Liver (tissue), 8 donors: ENCODE measurements at regions not wholly inside any gene's neighbourhood (a gene's known extent, or its start where the extent isn't known, plus 50 kb on each side); places are given as distances from the start of the nearest gene placed in this dataset.

Experiments
- DNase-seq: peaks from one replicate; pipeline ENCODE4 v3.0.0-alpha.2; 2017; ENCODE audit warnings: low spot score
- H3K27ac ChIP-seq, 2 donors: one replicate each; pipeline ENCODE4 v1.7.0; 2013; ENCODE audit warnings: inconsistent platforms in 2 of 2, low read length in 2 of 2, control low read depth in 1 of 2, low read depth in 1 of 2, mild to moderate bottlenecking in 1 of 2
- H3K27me3 ChIP-seq, 4 donors: one replicate each; pipeline versions ENCODE4 v1.6.1 to v1.7.0; 2013; ENCODE audit warnings: low read length in 3 of 4, inconsistent platforms in 1 of 4, mild to moderate bottlenecking in 1 of 4, moderate library complexity in 1 of 4; ENCODE audit not compliant: control insufficient read depth in 4 of 4, insufficient read depth in 4 of 4
- H3K36me3 ChIP-seq, 4 donors: one replicate each; pipeline versions ENCODE4 v1.6.1 to v1.7.0; 2013; ENCODE audit warnings: low read length in 3 of 4, mild to moderate bottlenecking in 3 of 4, low read depth in 1 of 4, moderate library complexity in 1 of 4; ENCODE audit not compliant: control insufficient read depth in 4 of 4, insufficient read depth in 3 of 4
- H3K4me1 ChIP-seq, 4 donors: one replicate each; pipeline versions ENCODE4 v1.6.1 to v1.7.0; 2013; ENCODE audit warnings: low read length in 3 of 4, mild to moderate bottlenecking in 3 of 4, moderate library complexity in 1 of 4; ENCODE audit not compliant: control insufficient read depth in 4 of 4, insufficient read depth in 4 of 4
- H3K4me3 ChIP-seq, 3 donors: one replicate each; pipeline versions ENCODE4 v1.6.1 to v1.7.0; 2013; ENCODE audit warnings: low read length in 3 of 3, control low read depth in 1 of 3, low read depth in 1 of 3, mild to moderate bottlenecking in 1 of 3
- H3K9ac ChIP-seq, 2 donors: one replicate each; pipeline ENCODE4 v1.7.0; 2013; ENCODE audit warnings: low read length in 2 of 2, mild to moderate bottlenecking in 2 of 2, moderate library complexity in 2 of 2, control low read depth in 1 of 2, low read depth in 1 of 2
- H3K9me3 ChIP-seq, 4 donors: one replicate each; pipeline versions ENCODE4 v1.6.1 to v1.7.0; 2013; ENCODE audit warnings: low read length in 3 of 4; ENCODE audit not compliant: control insufficient read depth in 4 of 4
- ATF3 ChIP-seq: IDR thresholded peaks from 2 replicates; pipeline ENCODE4 v1.6.1; 2016; ENCODE audit warnings: antibody characterized with exemption
- CTCF ChIP-seq: fragments of 150-350 bp; IDR thresholded peaks from 2 replicates; pipeline ENCODE4 v1.5.1; 2017; ENCODE audit warnings: improper control_type of control experiment, low read depth, low read length; ENCODE audit not compliant: missing input control
- FOXA1 ChIP-seq: IDR thresholded peaks from 2 replicates; pipeline ENCODE4 v1.6.1; 2016; ENCODE audit warnings: antibody characterized with exemption
- FOXA2 ChIP-seq: IDR thresholded peaks from 2 replicates; pipeline ENCODE4 v1.6.1; 2016; ENCODE audit warnings: antibody characterized with exemption
- GABPA ChIP-seq, 2 donors: IDR thresholded peaks in 1 of 2; conservative IDR thresholded peaks in 1 of 2; 2 replicates each; pipeline ENCODE4 v1.6.1; 2016; ENCODE audit warnings: antibody characterized with exemption in 2 of 2, mild to moderate bottlenecking in 1 of 2, moderate library complexity in 1 of 2
- HNF4A ChIP-seq, 2 donors: conservative IDR thresholded peaks; 2 replicates each; pipeline ENCODE4 v1.6.1; 2016; ENCODE audit warnings: antibody characterized with exemption in 2 of 2, mild to moderate bottlenecking in 2 of 2
- HNF4G ChIP-seq: IDR thresholded peaks from 2 replicates; pipeline ENCODE4 v1.6.1; 2016; ENCODE audit warnings: antibody characterized with exemption
- REST ChIP-seq: IDR thresholded peaks from 2 replicates; pipeline ENCODE4 v1.6.1; 2016; ENCODE audit warnings: antibody characterized with exemption, mild to moderate bottlenecking
- SP1 ChIP-seq: IDR thresholded peaks from 2 replicates; pipeline ENCODE4 v1.6.1; 2018; ENCODE audit warnings: antibody characterized with exemption, mild to moderate bottlenecking
- YY1 ChIP-seq: IDR thresholded peaks from 2 replicates; pipeline ENCODE4 v1.6.1; 2016; ENCODE audit warnings: antibody characterized with exemption, mild to moderate bottlenecking
- ZBTB33 ChIP-seq: IDR thresholded peaks from 2 replicates; pipeline ENCODE4 v1.6.1; 2016; ENCODE audit warnings: antibody characterized with exemption
- WGBS: extraction: QIAGEN DNeasy Blood & Tissue Kit; methylation state at CpG from one replicate; pipeline ENCODE4 v1.1.7; 2013; 5-methylcytosine and 5-hydroxymethylcytosine counted together
- donor health status: healthy.
- donor health status: healthy.
- donor health status: healthy.
- donor health status: healthy.
- donor health status: healthy.

- no peak overlapping the region for H3K9ac ChIP-seq
- no peak overlapping the region for H3K4me3 ChIP-seq
- H3K27ac ChIP-seq = no peak overlapping the region
- H3K36me3 ChIP-seq = no peaks in the 10 kb centered on the region
- TF ChIP-seq ATF3 (no peak), SP1 (no peak), GABPA (IDR thresholded peaks at IDR 0.05 in 1 of 2, conservative IDR thresholded peaks at IDR 0.05 in 1 of 2) (no peak), ZBTB33 (no peak), HNF4G (no peak), YY1 (no peak)
- peaks cover 1 to 14% (median 11%) of the 10 kb centered on the region in 4 donors for H3K9me3 ChIP-seq
- H3K4me1 ChIP-seq = no peaks in the 10 kb centered on the region
- no peak for DNase-seq
- WGBS = 29% methylated on average over 11 of the region's 11 CpGs
- peaks cover 3 to 21% (median 5%) of the 10 kb centered on the region in 4 donors for H3K27me3 ChIP-seq
Observed at GRCh38 chr7:1368184-1368681, 91.0 kb downstream of the MICALL2 start.

GRCh38 chr7:1368682-1369571 lies 90.3 kb downstream of the MICALL2 start:
- WGBS = 6% methylated on average over 74 of the region's 74 CpGs
- no peak overlapping the region for H3K4me3 ChIP-seq
- DNase-seq = no peak

More at GRCh38 chr7:1368682-1369571, 90.3 kb downstream of the MICALL2 start:
- Histone ChIP-seq H3K27me3 (peaks cover 3 to 21% (median 5%) of the 10 kb centered on the region in 4 donors), H3K9ac (no peak overlapping the region), H3K27ac (no peak overlapping the region), H3K36me3 (no peaks in the 10 kb centered on the region), H3K9me3 (peaks cover 1 to 14% (median 11%) of the 10 kb centered on the region in 4 donors), H3K4me1 (no peaks in the 10 kb centered on the region)
- TF ChIP-seq HNF4G = no peak
- no peak for TF ChIP-seq ATF3
- no peak for TF ChIP-seq FOXA1
- no peak for TF ChIP-seq CTCF
- no peak for TF ChIP-seq SP1
- no peak for TF ChIP-seq FOXA2
- no peak for TF ChIP-seq HNF4A (conservative IDR thresholded peaks at IDR 0.05)
- TF ChIP-seq REST = no peak
